Immature natural killer cell (primary cell): ENCODE measurements at regions not wholly inside any gene's neighbourhood (a gene's known extent, or its start where the extent isn't known, plus 50 kb on each side); places are given as distances from the start of the nearest gene placed in this dataset.

Source experiments
- DNase-seq, 3 donors: peaks; one replicate each; pipeline ENCODE4 v3.0.0; 2022; ENCODE audit warnings: mixed read lengths in 1 of 3
- H3K27ac Mint-ChIP-seq, 6 donors: one replicate each; pipeline ENCODE4 v1.8.0; 2020; ENCODE audit warnings: mixed read lengths in 6 of 6, mild to moderate bottlenecking in 5 of 6, inconsistent platforms in 4 of 6, moderate library complexity in 3 of 6
- H3K27me3 Mint-ChIP-seq, 3 donors: one replicate each; pipeline ENCODE4 v1.8.0; 2020 to 2021; ENCODE audit warnings: low read depth in 3 of 3, mild to moderate bottlenecking in 3 of 3, mixed read lengths in 3 of 3, moderate library complexity in 3 of 3, inconsistent platforms in 1 of 3
- H3K36me3 Mint-ChIP-seq, 3 donors: one replicate each; pipeline ENCODE4 v1.8.0; 2020; ENCODE audit warnings: mixed read lengths in 3 of 3, inconsistent platforms in 2 of 3, mild to moderate bottlenecking in 2 of 3
- H3K4me1 Mint-ChIP-seq, 2 donors: one replicate each; pipeline ENCODE4 v1.8.0; 2020; ENCODE audit warnings: inconsistent platforms in 2 of 2, mild to moderate bottlenecking in 2 of 2, mixed read lengths in 2 of 2, moderate library complexity in 1 of 2
- H3K4me3 Mint-ChIP-seq, 5 donors: one replicate each; pipeline ENCODE4 v1.8.0; 2020; ENCODE audit warnings: mild to moderate bottlenecking in 5 of 5, mixed read lengths in 5 of 5, inconsistent platforms in 3 of 5, moderate library complexity in 3 of 5
- H3K9me3 Mint-ChIP-seq, 6 donors: one replicate each; pipeline ENCODE4 v1.8.0; 2020; ENCODE audit warnings: mild to moderate bottlenecking in 6 of 6, mixed read lengths in 6 of 6, inconsistent platforms in 4 of 6, moderate library complexity in 3 of 6

GRCh38 chr7:23944131-23944530 is 234.1 kb downstream of the STK31 start:
- no peaks in the 10 kb centered on the region for H3K4me1 Mint-ChIP-seq
- H3K27me3 Mint-ChIP-seq: peaks cover 2 to 12% (median 3%) of the 10 kb centered on the region in 3 donors
- H3K9me3 Mint-ChIP-seq: peaks cover 2 to 19% (median 6%) of the 10 kb centered on the region in 6 donors
- no peaks in the 10 kb centered on the region for H3K36me3 Mint-ChIP-seq
- H3K27ac Mint-ChIP-seq: no peak overlapping the region
- no peak for DNase-seq
- no peak overlapping the region for H3K4me3 Mint-ChIP-seq

DNA sequence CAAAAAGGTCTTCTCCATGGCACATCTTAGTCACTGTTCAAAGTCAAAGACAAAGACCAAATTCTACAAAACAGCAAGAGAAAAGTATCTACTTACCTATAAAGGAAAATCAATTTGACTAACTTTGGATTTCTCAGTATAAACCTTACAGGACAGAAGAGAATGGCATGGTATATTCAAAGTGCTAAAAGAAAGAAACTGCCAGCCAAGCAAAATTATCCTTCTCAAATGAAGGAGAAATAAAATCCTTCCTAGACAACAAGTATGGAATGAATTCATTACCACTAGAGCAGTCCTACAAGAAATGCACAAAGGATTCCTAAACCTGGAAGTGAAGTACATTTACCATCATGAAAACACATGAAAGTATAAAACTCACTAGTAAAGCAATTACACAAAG is 235.5 kb downstream of the STK31 start:
- no peaks in the 10 kb centered on the region for H3K4me1 Mint-ChIP-seq
- H3K9me3 Mint-ChIP-seq: peaks cover 2 to 19% (median 8%) of the 10 kb centered on the region in 6 donors
- no peak for DNase-seq
- H3K27me3 Mint-ChIP-seq: peaks cover 2 to 8% (median 3%) of the 10 kb centered on the region in 3 donors
- H3K27ac Mint-ChIP-seq: no peak overlapping the region
- H3K4me3 Mint-ChIP-seq: no peak overlapping the region
- H3K36me3 Mint-ChIP-seq: no peaks in the 10 kb centered on the region

GRCh38 chr7:23955145-23955544 is 245.1 kb downstream of the STK31 start:
- no peak overlapping the region for H3K27ac Mint-ChIP-seq
- no peak for DNase-seq

DNA sequence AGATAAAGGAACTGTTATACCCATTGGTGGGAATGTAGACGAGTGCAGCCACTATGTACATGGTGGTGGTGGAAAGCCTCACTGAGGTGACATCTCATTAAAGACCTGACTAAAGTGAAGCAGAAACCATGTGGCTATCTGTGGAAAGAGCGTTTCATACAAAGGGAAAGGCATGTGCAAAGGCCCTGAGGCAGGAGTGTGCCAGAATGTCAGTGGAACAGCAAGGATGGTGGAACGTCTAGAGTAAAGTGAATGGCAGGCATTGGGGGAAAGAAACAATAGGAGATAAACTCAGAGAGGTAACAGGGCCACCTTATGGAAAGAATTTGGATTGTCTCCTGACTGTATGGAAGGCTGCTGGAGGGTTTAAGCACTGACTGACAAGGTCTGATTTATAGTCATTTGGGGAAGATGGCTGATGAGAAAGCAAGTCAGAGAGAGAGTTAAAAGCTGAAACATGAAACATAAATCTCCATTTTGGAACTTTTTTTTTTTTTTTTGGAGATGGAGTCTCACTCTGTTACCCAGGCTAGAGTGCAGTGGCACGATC is 245.7 kb downstream of the STK31 start:
- no peak overlapping the region for H3K4me3 Mint-ChIP-seq

More at GRCh38 chr7:23955145-23955544, 245.1 kb downstream of the STK31 start:
- Mint-ChIP-seq H3K27me3 (peaks cover 5% of the 10 kb centered on the region in 3 donors), H3K4me3 (no peak overlapping the region), H3K4me1 (no peaks in the 10 kb centered on the region), H3K9me3 (peaks cover 0 to 3% (median 0%) of the 10 kb centered on the region in 6 donors), H3K36me3 (no peaks in the 10 kb centered on the region)

DNA sequence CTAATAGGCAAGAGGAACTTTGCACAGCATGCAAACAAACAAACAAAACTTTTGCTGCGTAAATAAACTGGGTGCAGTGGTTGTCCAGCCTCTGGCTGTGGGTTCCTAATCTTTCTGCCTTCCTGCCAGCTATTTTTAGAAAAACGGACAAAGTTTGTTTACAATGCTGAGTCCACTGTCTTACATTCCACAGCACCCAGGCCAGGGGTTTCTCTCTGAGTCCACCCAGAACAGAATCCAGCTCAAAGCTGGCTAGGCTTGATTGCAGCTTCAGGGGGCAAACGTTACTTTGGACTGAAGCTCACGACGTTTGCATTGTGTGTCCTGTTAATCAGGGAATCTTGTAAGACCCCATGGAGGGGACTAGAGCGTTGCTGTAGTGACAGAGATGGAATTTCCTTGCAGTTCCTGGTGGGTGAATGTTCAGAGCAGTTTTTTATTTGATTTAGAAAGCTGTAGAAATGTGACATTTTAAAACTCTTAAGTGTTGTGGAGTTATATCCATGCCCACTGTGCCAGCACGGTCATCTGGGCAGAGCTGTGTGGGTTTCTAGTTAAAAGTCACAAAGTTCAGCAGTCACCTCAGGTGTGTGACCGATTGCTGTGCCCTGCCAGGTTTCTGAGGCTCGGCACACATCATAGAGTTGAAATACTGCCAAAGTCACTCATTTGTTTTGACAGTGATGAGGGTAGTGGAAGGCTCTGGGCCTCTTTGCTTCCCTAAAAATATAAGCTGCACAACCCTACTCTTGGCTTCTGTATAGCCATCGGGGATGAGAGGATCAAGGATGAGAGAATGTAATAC is 247.0 kb downstream of the STK31 start:
- H3K36me3 Mint-ChIP-seq: no peaks in the 10 kb centered on the region
- H3K4me3 Mint-ChIP-seq: no peak overlapping the region
- no peaks in the 10 kb centered on the region for H3K9me3 Mint-ChIP-seq
- H3K4me1 Mint-ChIP-seq: no peaks in the 10 kb centered on the region
- no peak overlapping the region for H3K27ac Mint-ChIP-seq
- H3K27me3 Mint-ChIP-seq: peaks cover 5% of the 10 kb centered on the region in 3 donors
- DNase-seq: no peak

More for the DNA sequence above, 245.7 kb downstream of the STK31 start:
- no peak for DNase-seq
- Mint-ChIP-seq H3K27me3 (peaks cover 5% of the 10 kb centered on the region in 3 donors), H3K4me1 (no peaks in the 10 kb centered on the region), H3K36me3 (no peaks in the 10 kb centered on the region), H3K27ac (no peak overlapping the region), H3K9me3 (no peaks in the 10 kb centered on the region)

DNA sequence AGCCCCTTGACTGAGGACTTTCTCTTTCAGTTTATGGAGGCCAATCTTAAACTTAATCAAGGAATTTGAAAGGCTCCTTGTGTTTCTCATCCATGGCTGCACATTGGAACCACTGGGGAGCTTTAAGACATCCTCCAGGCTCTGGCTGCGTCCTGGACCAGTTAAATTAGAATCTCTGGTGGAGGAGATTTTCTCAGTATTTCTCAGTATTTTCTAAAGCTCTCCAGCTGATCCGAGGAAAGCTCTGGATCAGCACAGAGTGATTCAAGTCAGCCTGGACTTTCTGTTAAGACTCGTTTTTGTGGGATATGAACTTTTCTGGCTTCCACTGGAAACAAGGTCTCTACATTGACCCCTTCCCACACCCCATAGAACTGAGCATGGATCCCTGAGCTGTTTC is 249.8 kb downstream of the STK31 start:
- no peak for DNase-seq
- Mint-ChIP-seq H3K4me3 (no peak overlapping the region), H3K4me1 (no peaks in the 10 kb centered on the region), H3K27ac (no peak overlapping the region), H3K36me3 (no peaks in the 10 kb centered on the region), H3K9me3 (no peaks in the 10 kb centered on the region), H3K27me3 (peaks cover 2 to 5% (median 5%) of the 10 kb centered on the region in 3 donors)

DNA sequence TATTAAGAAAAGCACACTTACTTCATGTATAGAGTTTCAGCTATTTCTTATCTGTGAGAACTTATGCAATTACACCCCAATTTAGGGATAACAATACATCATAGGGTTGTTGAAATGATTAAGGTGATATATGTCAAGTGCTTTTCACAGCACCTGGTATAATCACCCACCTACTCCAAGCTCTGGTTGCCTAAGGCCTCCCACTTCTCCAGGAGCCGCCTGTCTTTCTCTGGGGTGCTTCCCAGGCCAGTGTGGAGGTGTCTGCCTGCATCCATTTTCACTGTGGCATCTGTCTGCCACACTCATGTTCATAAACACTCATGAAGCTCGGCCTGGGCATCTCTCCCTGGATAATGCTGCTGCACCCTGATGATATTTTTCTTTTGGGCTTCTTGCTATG is 250.3 kb downstream of the STK31 start:
- Mint-ChIP-seq H3K27ac (no peak overlapping the region), H3K4me1 (no peaks in the 10 kb centered on the region), H3K36me3 (no peaks in the 10 kb centered on the region), H3K9me3 (no peaks in the 10 kb centered on the region), H3K27me3 (peaks cover 2 to 8% (median 5%) of the 10 kb centered on the region in 3 donors), H3K4me3 (no peak overlapping the region)
- no peak for DNase-seq

DNA sequence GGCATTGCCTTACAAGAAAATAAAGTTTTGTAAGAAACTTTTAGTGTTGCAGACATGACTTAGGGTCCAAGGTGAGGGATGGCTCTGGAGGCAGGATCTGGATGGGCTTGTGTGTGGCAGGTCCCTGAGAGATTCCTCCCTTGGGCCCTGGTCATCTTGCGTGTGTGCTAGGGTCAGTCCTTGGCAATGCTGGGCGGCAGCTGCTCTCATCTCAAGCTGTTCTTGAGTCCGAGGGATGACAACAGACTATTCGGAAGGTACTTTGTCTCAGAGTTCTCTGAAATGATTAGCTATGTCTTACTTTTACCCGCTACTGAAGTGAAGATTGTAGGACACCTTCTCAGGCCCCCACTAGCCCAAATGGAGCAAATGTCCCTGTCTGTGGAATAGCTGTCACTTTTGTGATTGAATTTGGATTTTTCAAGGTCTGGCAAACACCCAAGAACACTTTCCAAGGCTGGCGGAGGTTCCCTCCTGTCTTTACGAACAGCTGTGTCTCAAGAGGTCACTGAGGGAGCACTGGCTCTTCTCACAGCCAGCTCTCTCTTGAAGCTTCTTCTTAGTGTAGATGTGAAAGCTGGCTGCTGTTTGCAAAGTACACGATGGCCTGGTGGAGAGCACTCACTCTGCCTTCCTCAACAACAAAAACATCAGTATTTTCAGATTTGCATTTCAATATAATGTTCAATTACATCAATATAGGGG is 253.6 kb downstream of the STK31 start:
- no peak overlapping the region for H3K27ac Mint-ChIP-seq
- H3K4me3 Mint-ChIP-seq: no peak overlapping the region
- no peaks in the 10 kb centered on the region for H3K36me3 Mint-ChIP-seq
- no peak for DNase-seq
- H3K9me3 Mint-ChIP-seq: no peaks in the 10 kb centered on the region
- no peaks in the 10 kb centered on the region for H3K4me1 Mint-ChIP-seq
- peaks cover 0 to 11% (median 3%) of the 10 kb centered on the region in 3 donors for H3K27me3 Mint-ChIP-seq

- Mint-ChIP-seq H3K36me3 (no peaks in the 10 kb centered on the region), H3K27me3 (peaks cover 0 to 9% (median 0%) of the 10 kb centered on the region in 3 donors), H3K4me1 (no peaks in the 10 kb centered on the region), H3K9me3 (no peaks in the 10 kb centered on the region), H3K4me3 (no peak overlapping the region), H3K27ac (no peak overlapping the region)
- DNase-seq: no peak
These were observed 254.7 kb downstream of the STK31 start for GRCh38 chr7:23964715-23965114.

GRCh38 chr7:23965296-23965695 is 255.3 kb downstream of the STK31 start:
- Mint-ChIP-seq H3K27me3 (peaks cover 0 to 9% (median 0%) of the 10 kb centered on the region in 3 donors), H3K4me3 (no peak overlapping the region), H3K36me3 (no peaks in the 10 kb centered on the region), H3K4me1 (no peaks in the 10 kb centered on the region), H3K27ac (no peak overlapping the region), H3K9me3 (no peaks in the 10 kb centered on the region)
- no peak for DNase-seq

DNA sequence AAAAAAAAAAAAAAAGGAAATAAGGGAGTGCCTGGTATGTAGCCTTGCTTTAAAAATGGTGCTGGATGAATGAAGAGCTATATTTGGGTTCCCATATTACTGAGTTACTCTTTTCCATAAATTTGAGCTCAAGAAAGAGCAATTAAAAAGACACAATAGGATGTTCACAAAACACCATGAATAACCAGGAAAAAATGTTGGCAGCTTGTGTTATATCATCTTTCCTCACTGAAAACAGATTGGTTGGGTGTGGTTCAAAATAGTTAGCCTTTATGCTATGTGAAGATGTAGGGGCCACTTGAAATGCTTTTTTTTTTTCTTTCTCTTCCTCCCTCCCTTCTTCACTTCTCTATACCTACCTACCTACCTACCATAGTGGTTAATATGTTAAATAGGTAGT is 256.9 kb downstream of the STK31 start:
- H3K27me3 Mint-ChIP-seq: peaks cover 0 to 9% (median 0%) of the 10 kb centered on the region in 3 donors
- no peak overlapping the region for H3K4me3 Mint-ChIP-seq
- no peaks in the 10 kb centered on the region for H3K4me1 Mint-ChIP-seq
- DNase-seq: no peak
- no peaks in the 10 kb centered on the region for H3K36me3 Mint-ChIP-seq
- H3K27ac Mint-ChIP-seq: no peak overlapping the region
- H3K9me3 Mint-ChIP-seq: no peaks in the 10 kb centered on the region

DNA sequence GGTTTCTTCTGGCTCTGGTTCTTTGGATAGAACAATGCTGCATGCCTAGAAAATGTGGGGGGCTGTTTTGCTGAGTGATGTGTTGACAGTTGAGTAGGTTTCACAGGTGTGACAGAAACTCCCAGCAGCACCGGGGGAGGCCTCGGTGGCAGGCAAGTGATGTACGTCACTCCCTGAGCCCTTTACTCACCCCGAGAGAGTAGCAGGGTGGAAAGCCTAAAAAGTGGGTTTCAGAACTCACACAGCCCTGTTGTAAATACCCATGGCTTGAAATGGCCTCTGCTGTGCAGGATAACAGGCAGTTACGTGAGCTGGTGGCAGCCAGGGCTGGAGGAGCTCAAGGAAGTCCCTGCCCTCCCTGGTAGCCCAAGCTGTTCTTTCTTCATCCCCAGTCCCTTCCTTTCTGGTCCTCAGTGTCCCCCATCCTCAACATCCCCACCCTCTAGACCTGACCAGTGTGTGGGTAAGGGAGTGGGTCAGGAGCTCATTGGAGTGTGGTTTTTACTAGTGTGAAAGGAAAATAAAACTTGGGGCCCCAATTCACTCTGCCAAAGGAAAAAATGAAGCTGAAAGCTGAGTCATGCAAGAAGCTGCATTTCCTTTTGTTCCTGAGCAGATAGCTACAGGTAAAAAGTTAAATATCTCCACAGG is 258.1 kb downstream of the STK31 start:
- H3K9me3 Mint-ChIP-seq: no peaks in the 10 kb centered on the region
- H3K36me3 Mint-ChIP-seq: no peaks in the 10 kb centered on the region
- no peak overlapping the region for H3K27ac Mint-ChIP-seq
- H3K27me3 Mint-ChIP-seq: peaks cover 0 to 9% (median 0%) of the 10 kb centered on the region in 3 donors
- no peak for DNase-seq
- H3K4me1 Mint-ChIP-seq: no peaks in the 10 kb centered on the region
- no peak overlapping the region for H3K4me3 Mint-ChIP-seq

DNA sequence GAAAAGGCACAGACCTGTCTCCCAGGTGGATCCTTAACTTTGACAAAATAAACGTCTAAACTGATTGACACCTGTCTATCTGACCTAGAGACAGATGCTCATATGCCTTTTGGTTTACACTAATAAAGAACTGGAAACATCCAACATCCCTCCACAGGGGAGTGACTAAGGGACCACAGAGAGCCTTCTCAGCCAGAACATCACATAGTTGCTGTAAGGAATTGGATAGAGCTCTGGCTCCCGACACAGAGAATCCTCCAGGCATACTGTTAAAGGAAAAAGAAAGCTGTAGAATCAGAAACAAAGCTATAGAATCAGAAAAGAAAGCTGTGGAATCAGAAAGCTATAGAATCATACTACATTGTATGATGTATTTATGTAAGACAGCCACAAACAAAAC is 258.8 kb downstream of the STK31 start:
- Mint-ChIP-seq H3K4me1 (no peaks in the 10 kb centered on the region), H3K4me3 (no peak overlapping the region), H3K36me3 (no peaks in the 10 kb centered on the region), H3K9me3 (no peaks in the 10 kb centered on the region), H3K27me3 (peaks cover 0 to 9% (median 0%) of the 10 kb centered on the region in 3 donors), H3K27ac (no peak overlapping the region)
- DNase-seq: no peak

- Mint-ChIP-seq H3K27ac (no peak overlapping the region), H3K4me1 (no peaks in the 10 kb centered on the region), H3K36me3 (no peaks in the 10 kb centered on the region), H3K9me3 (no peaks in the 10 kb centered on the region), H3K4me3 (no peak overlapping the region), H3K27me3 (peaks cover 0 to 9% (median 0%) of the 10 kb centered on the region in 3 donors)
- DNase-seq: no peak
These were observed 259.4 kb downstream of the STK31 start for GRCh38 chr7:23969443-23969842.
